IMR-90 (cell line): ENCODE measurements at regions not wholly inside any gene's neighbourhood (a gene's known extent, or its start where the extent isn't known, plus 50 kb on each side); places are given as distances from the start of the nearest gene placed in this dataset.

Experiments used
- CTCF ChIP-seq: conservative IDR thresholded peaks from 2 replicates; pipeline ENCODE4 v1.5.1; 2012; ENCODE audit warnings: mild to moderate bottlenecking, low read depth, low read length, improper control_type of control experiment
- FOS ChIP-seq: fragments of 150-350 bp; IDR thresholded peaks from 2 replicates; pipeline ENCODE4 v1.6.1; 2016; ENCODE audit warnings: low read depth, low read length
- MXI1 ChIP-seq: IDR thresholded peaks from 2 replicates; pipeline ENCODE4 v1.6.1; 2012; ENCODE audit warnings: low read depth, mild to moderate bottlenecking, low read length, moderate library complexity, borderline replicate concordance
- POLR2A ChIP-seq: IDR thresholded peaks from 2 replicates; pipeline ENCODE4 v1.6.1; 2012; ENCODE audit warnings: mild to moderate bottlenecking, low read depth, low read length
- RAD21 ChIP-seq: IDR thresholded peaks from 2 replicates; pipeline ENCODE4 v1.6.1; 2012; ENCODE audit warnings: low read length, improper control_type of control experiment
- USF2 ChIP-seq: fragments of 150-350 bp; IDR thresholded peaks from 2 replicates; pipeline ENCODE4 v1.6.1; 2017; ENCODE audit warnings: mild to moderate bottlenecking, antibody characterized with exemption, low read length, low read depth

GRCh38 chr13:111946214-111946613 is 120.7 kb upstream of the SOX1 start:
- no peak for TF ChIP-seq POLR2A
- no peak for TF ChIP-seq FOS
- no peak for TF ChIP-seq CTCF
- TF ChIP-seq RAD21, result no peak
- TF ChIP-seq USF2, result no peak
- no peak for TF ChIP-seq MXI1
